Upper lobe of left lung (tissue), 4 donors: ENCODE measurements at regions not wholly inside any gene's neighbourhood (a gene's known extent, or its start where the extent isn't known, plus 50 kb on each side); places are given as distances from the start of the nearest gene placed in this dataset.

Source experiments
- CTCF ChIP-seq, 6 experiments: fragments of 450-650 bp in 4 of 6; fragments of 200-600 bp in 2 of 6; sonication (generic) in 2 of 6; IDR thresholded peaks; one replicate each; pipeline ENCODE4 v1.5.1; 2016 to 2019; ENCODE audit warnings: antibody characterized with exemption in 6 of 6
- POLR2A ChIP-seq, 4 donors: fragments of 450-650 bp; IDR thresholded peaks; one replicate each; pipeline ENCODE4 v1.5.1; 2016 to 2017; ENCODE audit warnings: antibody characterized with exemption in 4 of 4, mild to moderate bottlenecking in 2 of 4

GRCh38 chr2:167759531-167759930 is 487.9 kb downstream of the STK39 start:
- no peak for TF ChIP-seq CTCF (IDR thresholded peaks at IDR 0.05)
- TF ChIP-seq POLR2A (IDR thresholded peaks at IDR 0.05), result no peak
